CD4-positive, alpha-beta T cell treated with Interleukin-4 for 1 hour (primary cell): ENCODE measurements at regions not wholly inside any gene's neighbourhood (a gene's known extent, or its start where the extent isn't known, plus 50 kb on each side); places are given as distances from the start of the nearest gene placed in this dataset.

Source experiments
- DNase-seq, 2 donors: peaks; one replicate each; pipeline ENCODE4 v3.0.0-alpha.2; 2020 to 2022

DNA sequence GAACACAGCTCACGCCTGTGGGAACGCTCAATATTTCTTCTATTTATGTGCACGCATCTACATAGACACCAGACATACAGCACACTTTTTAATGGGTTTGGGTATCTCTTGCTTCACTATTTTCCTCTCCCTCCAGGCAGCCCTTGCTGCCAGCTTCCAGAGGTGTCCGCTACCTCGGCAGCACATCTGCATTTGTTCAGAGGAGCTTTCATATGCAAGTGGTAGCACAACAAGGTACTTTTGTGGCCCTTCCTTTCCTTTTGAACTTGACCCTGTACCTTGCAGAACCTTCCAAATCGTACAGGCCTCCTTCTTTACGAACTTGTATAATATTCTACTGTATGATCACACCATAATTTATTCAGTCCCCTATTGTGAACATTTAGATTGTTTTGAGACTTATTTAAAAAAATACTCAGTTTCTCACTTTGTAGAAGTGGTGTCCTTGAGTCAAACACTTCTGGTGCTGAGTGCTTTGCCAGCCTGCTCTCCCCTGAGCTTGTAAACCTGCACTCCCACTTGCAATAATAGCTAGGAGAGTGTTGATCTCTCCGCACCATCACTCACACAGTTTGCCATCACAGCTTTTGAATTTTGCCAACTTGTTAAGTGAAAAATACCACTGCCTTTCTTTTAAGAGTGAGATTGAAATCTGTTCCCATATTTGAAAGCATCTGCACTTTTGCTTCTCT, 106.0 kb upstream of the ZNF32 start:
- DNase-seq, result no peak

GRCh38 chr10:43753397-43754061, 104.8 kb upstream of the ZNF32 start:
- no peak for DNase-seq

DNA sequence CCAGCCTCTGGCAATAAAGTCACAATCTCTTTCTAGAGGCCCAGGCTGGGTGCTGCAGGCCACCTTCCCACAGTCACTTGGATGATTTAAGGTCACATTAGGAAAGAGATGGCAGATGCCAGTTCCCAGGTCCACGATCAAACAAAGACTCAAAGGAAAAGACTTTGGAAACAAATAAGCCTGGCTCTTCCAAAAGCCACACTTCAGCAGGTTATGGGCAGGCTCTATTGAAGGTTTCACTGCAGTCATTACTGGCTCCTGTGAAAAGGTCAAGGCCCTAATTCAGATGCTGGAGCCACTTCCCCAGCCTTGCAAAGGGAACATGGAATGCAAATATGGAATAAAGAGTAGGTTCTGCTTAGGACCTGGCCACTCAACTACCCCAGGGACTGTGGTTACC, 104.0 kb upstream of the ZNF32 start:
- no peak for DNase-seq

DNA sequence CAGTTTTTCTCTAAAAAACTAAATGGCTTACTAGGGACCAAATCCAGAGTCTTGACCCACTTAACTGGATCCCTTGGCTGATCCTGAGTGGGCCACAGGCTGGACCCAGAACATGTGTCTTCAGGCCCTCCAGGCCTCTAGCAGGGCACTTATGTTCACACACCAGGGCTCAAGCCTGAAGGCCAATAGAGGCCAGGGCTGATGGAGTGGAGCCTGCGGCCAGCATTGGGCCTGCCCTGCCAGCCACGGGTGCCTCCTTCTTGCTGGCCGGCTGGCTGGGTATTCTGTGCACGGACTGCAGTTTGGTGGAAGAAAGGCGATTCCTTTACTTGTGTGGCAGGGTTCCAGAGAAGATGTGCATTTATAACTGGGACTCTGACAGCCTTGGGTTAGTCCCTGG, 103.0 kb upstream of the ZNF32 start:
- DNase-seq, result no peak

DNA sequence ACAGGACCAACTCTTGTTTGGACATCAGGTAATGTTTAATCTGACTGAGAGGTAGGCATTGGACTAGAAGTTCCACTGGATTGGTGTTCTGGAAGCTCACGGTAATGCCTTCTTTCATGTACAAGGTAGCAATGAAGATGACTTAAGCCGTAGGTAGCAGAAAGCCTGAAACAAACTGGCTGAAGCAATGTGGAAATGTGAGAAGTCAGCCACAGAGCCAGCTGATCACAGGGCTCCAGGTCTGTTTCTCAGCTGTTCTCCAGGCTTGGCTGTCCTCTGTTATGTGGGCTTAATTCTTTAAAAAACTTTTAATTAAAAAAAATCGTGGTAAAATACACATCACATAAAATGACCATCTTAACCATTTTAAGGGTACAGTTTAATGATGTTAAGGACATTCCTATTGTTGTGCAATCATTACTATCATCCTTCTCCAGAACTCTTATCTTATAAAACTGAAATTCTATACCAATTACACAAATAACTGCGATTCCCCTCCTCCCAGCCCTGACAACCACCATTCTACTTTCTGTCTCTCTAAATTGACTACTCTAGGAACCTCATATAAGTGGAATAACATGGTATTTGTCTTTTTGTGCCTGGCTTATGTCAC, 101.4 kb upstream of the ZNF32 start:
- DNase-seq, result no peak

DNA sequence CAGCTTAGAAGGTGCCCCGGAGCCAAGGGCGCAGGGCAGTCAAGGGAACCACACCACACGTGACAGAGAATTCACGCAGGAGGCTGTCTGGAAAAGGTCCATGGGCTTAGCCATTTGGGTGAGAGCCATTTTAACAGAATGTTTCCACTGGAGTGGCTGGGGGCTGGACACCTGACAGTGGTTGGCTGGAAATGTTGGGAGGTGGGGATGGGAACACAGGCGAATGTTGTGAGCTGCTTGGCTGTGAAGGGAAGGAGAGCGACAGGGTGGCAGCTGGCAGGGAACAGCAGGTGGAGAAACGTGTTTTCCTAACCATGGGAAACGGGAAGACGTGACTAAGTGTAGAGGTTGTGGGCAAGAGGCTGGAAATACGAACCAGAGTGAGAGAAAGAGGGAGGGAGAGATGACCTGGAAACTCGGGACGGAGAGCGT, 100.5 kb upstream of the ZNF32 start:
- DNase-seq, result no peak

DNA sequence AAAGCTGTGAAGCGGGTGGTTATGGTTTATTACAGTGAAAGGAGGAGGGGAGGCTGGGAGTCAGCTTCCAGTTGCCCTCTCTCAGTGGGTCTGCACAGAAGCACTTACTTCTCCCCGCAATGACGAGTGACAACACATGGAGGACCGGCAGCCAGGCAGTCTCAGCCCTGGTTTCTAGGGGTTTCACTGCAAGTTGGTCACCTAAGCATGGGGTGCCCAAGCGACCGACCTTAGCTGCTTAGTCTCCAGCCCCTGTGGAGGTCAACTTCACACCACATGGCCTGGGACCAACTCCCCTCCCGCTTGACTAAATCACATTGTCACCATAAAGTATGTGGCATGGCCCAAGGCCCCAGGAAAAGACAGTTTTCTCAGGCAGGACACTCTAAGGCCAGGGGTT, 99.9 kb upstream of the ZNF32 start:
- DNase-seq, result no peak

GRCh38 chr10:43746906-43747305, 98.2 kb upstream of the ZNF32 start:
- no peak for DNase-seq

- no peak for DNase-seq
These were observed 90.5 kb upstream of the ZNF32 start for GRCh38 chr10:43739161-43739560.

GRCh38 chr10:43737003-43737402, 88.3 kb upstream of the ZNF32 start:
- DNase-seq, result no peak

- no peak for DNase-seq
These were observed 87.2 kb upstream of the ZNF32 start for GRCh38 chr10:43735907-43736306.

DNA sequence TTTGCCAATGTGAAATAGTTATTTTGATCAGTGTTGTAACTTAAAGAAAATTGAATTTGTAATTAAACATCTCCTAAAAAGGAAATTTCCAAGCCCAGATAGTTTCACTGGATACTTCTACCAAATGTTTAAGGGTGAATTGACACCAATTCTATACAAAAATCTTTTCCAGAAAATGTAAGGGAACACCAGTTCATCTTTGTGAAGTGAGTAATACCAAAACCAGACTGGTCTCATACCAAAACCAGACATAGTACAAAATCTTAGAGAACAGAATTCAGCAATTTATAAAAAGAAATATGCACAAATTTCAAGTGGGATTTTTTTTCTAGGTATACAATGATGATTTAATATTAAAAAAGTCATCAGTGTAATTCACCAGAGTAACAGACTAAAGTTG, 86.0 kb upstream of the ZNF32 start:
- DNase-seq, result no peak

DNA sequence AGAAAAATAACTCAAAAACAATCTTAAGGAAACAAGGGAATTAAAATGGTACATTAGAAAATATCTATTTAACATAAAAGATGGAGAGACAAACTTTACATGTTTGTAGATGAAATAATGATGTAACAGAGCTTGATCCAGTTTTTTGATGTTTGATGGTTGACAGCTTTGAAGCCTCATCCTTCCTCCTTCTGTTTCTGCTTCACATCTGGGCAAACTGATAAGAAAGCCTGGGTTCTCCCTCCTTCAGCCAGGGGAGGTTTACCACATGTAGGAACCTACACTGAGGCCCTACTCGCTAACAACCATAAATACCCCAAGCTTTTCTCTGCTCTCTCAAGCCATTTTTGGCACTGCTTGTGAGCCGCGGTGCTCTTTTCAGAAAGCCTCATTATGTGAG, 82.8 kb upstream of the ZNF32 start:
- no peak for DNase-seq

DNA sequence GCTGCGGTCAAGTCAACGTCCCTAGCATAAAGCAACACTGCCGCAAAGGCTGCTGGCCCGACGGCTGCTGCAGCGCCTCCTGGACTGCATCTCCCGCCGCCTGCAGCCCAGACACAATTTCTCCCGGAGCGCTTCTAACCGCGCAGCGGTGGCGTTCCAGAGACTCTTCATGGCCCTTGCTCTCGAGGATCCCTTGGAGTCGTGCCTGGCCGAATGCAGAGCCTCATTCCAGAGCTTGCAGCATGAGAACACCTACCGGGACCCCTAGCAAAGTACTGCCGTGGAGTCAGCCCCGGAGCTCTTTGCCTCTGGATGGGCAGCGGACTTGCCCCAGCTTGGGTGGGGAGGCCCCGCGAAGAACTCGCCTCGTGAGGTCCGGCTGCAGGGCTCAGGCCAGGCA, 79.7 kb upstream of the ZNF32 start:
- no peak for DNase-seq

DNA sequence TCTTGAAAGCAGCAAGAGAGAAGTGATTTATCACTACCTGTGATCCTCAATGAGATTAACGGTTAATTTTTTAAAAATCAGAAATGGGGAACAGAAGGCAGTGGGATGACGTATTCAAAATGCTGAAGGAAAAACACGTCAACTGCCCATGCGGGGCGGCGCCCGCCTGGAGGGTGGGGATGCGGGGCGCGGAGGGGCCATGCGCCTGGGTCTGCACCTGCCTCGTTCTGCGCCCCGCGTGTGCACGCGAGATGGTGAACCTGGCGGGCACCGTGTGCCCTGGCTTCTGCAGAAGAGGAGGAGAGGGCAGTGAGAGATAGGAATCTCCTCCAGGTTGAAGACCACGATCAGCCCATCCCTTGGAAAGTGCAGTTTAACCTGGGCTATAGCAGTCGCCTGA, 79.3 kb upstream of the ZNF32 start:
- DNase-seq, result no peak

DNA sequence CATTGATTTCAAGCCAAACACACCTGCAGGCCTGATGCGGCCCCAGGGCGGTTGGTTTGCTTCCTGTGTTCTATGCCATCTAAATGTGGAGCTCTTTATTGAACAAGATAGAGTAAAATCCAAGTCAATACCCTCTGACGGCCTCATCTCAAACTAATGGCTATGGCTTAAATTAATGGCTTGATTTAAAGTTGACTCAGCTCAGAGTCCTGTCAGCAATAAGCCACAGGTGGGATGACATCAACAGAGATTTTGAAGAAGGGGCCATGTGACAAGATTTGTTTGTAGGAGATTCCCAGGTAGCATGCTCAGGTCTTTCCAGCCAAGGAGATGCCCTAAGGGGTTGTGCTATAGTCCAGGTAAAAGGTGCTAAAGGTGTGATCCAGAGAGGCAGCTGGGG, 66.7 kb upstream of the ZNF32 start:
- no peak for DNase-seq

DNA sequence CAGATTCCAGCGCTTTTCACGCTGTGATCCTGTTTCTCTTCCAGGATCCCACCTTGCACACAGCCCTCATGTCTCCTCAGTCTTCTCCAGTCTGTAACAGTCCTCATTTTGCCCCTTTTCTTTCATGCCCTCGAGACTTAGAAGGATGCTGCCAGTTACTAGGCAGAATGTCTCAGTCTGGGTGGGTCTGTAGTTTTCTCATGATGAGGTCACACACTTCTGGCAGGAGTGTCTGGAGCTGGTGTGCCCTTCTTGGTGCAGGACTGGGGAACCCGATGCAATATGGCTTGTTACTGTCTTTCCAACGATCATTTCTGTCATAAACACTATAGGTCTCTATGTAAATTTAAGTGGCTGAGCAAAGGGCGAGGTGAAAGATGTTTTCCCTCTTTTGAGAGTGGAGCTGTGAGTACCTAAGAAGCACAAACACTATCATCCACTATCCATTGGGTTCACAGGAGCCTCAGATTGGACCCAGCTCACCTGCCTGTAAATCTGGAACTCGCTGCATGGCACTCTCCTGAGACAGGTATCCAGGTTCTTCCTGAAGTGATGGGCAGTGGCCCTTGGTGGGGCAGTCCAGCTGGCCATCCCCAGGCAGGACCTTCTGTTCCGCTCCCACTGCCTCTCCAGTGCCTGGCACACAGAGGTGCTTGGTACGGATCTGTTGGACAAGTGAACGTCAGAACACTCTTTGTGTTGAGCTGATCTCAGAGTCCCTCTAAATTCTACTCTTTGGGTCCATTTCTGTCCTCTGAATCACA, 64.3 kb upstream of the ZNF32 start:
- DNase-seq, result no peak

GRCh38 chr10:43710772-43711471, 62.2 kb upstream of the ZNF32 start:
- no peak for DNase-seq

GRCh38 chr10:43708262-43708661, 59.6 kb upstream of the ZNF32 start:
- DNase-seq, result no peak

DNA sequence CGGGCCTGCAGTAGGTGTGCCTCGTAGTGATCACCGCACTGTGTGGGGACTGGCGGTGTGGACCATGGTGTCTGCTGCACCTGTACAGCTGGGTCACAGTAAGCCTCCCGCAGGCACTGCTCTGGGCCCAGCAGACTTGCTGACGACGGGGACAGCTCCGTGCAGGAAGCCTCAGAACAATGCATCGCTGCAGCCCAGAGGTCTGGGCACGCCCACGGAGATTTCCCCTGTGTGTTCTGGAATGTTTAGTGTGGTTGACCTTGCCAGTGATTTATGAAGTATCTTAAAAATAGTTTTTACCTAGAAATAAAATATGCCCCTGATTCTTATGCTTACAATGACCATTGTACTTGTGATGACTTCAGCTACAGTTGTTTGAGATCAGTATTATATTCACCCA, 59.1 kb upstream of the ZNF32 start:
- DNase-seq, result no peak

DNA sequence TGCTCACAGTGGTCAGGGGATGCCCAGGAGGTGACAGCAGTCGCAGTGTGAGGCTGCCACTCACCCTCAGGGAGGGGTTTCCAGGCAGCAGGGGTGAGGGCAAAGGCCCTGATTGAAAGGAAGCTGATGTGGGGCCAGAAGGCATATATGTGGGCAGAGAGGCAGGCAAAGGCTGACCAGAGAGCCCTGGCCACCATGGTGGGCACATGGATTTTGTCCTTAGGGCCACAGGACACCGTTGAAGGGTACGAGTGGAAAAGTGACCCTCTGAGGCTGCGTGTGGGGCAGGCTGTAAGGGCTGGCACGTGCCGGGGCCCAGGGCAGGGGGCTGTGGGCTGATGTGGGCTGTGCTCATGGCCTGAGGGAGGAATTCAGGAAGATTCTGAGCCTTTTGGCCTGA, 57.5 kb upstream of the ZNF32 start:
- DNase-seq, result no peak

- no peak for DNase-seq
These were observed 54.6 kb upstream of the ZNF32 start for GRCh38 chr10:43703286-43703685.

DNA sequence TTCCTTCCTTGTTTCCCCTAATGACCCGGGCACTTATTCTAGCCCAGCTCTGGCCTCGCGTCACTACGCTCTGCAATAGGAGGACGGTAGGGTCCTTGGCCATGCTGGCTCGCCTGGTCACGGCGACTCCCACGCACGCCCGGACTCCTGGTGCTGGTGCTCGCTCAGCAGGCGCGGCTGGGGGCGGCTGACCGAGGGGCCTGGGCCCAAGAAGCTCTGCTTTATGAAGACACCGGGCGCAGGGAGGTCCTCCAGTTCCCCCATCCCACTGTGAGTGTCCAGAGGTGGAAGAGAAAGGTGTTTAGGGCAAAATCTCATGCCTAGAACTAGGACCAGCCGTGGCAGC, 54.2 kb upstream of the ZNF32 start:
- DNase-seq, result no peak
